Cardiac muscle cell (in vitro differentiated cells and primary cell): ENCODE measurements at regions not wholly inside any gene's neighbourhood (a gene's known extent, or its start where the extent isn't known, plus 50 kb on each side); places are given as distances from the start of the nearest gene placed in this dataset.
A peak's percentile ranks its signal among the peaks of the same experiment; 100 is the strongest.

Source experiments
- DNase-seq, 2 donors: peaks; one replicate each; pipeline versions ENCODE4 v3.0.0 to v3.0.0-alpha.2; 2010 to 2017; ENCODE audit warnings: low read depth in 1 of 2, low spot score in 1 of 2
- H3K27ac ChIP-seq: fragments of 200-600 bp; sonication (generic); 2 replicates; pipeline ENCODE4 v1.5.1; 2016
- H3K27me3 ChIP-seq: fragments of 200-600 bp; sonication (generic); 2 replicates; pipeline ENCODE4 v1.6.0; 2016; ENCODE audit warnings: control low read depth
- H3K36me3 ChIP-seq: fragments of 200-600 bp; sonication (generic); 2 replicates; pipeline ENCODE4 v1.5.1; 2016; ENCODE audit warnings: control low read depth
- H3K4me1 ChIP-seq: fragments of 200-600 bp; sonication (generic); 2 replicates; pipeline ENCODE4 v1.8.1; 2017; ENCODE audit warnings: low read depth, mild to moderate bottlenecking, mixed run types
- H3K4me3 ChIP-seq: fragments of 200-600 bp; sonication (generic); 2 replicates; pipeline ENCODE4 v1.5.1; 2016; ENCODE audit warnings: mild to moderate bottlenecking
- H3K9me3 ChIP-seq: fragments of 200-600 bp; sonication (generic); 2 replicates; pipeline ENCODE4 v1.5.1; 2017; ENCODE audit warnings: low read depth, mild to moderate bottlenecking, control low read depth
- TF ChIP-seq, protein P1 (sequence below): IDR thresholded peaks from 2 replicates; pipeline ENCODE4 v1.5.1; 2012; ENCODE audit warnings: low read depth, mild to moderate bottlenecking, low read length

DNA sequence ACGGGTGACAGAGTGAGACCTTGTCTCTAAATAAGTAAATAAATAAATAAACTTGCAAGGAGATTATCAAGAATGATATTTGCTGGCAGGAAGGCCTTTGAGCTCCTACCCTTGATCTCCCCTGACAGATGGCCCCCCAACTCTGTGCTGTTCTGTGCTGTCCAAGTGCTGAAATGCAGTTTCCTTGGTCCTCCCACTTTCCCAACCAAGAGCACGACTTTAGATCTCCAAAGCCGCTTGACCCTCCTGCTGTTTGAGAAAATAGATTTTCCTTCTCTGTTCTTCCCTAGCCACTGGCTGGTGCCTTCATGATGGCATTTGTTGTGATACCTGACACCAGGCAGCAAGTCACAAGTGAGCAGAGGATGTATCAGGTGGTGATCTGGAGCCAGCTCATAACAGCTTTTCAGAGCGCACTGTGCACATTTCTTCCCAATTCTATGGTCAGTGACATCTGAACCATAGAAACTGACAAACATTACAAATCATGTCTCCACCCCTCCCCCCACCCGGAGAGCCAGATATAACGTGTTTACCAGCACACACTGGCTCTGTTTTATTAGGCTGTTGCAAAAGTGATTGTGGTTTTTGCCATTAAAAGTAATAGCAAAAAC lies 80.0 kb upstream of the PUM3 start:
- TF ChIP-seq, protein P1, sequence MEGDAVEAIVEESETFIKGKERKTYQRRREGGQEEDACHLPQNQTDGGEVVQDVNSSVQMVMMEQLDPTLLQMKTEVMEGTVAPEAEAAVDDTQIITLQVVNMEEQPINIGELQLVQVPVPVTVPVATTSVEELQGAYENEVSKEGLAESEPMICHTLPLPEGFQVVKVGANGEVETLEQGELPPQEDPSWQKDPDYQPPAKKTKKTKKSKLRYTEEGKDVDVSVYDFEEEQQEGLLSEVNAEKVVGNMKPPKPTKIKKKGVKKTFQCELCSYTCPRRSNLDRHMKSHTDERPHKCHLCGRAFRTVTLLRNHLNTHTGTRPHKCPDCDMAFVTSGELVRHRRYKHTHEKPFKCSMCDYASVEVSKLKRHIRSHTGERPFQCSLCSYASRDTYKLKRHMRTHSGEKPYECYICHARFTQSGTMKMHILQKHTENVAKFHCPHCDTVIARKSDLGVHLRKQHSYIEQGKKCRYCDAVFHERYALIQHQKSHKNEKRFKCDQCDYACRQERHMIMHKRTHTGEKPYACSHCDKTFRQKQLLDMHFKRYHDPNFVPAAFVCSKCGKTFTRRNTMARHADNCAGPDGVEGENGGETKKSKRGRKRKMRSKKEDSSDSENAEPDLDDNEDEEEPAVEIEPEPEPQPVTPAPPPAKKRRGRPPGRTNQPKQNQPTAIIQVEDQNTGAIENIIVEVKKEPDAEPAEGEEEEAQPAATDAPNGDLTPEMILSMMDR, result no peak
- Histone ChIP-seq H3K27me3 (peaks cover 3% of the 10 kb centered on the region), H3K36me3 (no peaks in the 10 kb centered on the region), H3K9me3 (no peaks in the 10 kb centered on the region), H3K4me3 (no peak overlapping the region), H3K27ac (no peak overlapping the region), H3K4me1 (no peaks in the 10 kb centered on the region)
- peak in 1 of 2 donors; percentile 39 for DNase-seq

DNA sequence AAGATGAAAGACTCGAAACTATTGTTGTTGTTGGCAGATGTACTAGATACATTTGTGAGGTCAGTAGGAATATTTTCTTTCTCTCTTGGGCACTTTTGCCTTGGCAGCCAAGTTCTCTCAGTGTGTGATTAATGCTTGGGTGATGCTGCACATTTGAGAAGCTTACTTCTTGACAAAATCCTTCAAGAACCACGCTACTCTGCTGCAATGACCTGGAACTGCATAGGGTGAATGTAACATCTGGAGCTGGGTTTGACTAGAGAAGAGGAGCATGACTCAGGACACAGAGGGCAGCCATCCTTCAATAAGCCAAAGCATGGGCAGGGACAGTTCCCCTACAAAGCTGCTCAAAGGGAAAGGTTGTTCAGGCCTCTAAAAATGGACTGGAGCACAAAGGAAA lies 75.5 kb upstream of the PUM3 start:
- DNase-seq, result peak in 1 of 2 donors; percentile 2
- Histone ChIP-seq H3K36me3 (no peaks in the 10 kb centered on the region), H3K4me3 (no peak overlapping the region), H3K9me3 (no peaks in the 10 kb centered on the region), H3K27me3 (peaks cover 3% of the 10 kb centered on the region), H3K4me1 (no peaks in the 10 kb centered on the region), H3K27ac (no peak overlapping the region)
- TF ChIP-seq, protein P1, result no peak

DNA sequence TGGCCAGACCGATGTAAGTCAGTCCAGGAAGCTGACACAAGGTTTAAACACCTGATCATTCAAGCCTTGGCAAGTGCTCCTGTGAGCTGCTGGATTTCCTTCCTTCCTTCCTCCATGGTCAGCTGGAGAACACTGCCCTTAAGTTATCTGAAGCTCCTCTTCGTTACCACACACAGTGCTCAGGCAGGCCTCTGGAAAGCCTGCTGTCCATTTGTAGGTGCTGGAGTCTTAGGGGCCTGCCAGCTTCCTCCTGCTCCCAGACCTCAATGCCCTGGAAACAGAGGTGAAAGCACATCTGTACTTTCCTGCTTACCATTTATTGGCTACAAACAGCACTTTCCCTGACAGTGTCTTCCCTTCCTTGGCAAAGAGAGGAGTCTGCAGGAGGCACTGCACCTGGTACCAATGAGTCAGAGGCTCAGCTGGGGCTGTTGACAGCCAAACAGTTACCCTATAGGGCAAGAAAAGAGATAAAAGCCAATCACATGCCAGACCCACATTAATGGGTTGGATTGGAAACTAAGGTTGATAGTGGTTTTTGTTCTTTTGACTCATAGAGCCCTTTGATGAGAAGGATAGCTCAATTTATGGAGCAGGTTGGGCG lies 72.6 kb upstream of the PUM3 start:
- Histone ChIP-seq H3K27ac (no peak overlapping the region), H3K36me3 (no peaks in the 10 kb centered on the region), H3K4me3 (no peak overlapping the region), H3K27me3 (peaks cover 4% of the 10 kb centered on the region), H3K9me3 (no peaks in the 10 kb centered on the region), H3K4me1 (no peaks in the 10 kb centered on the region)
- peak in 1 of 2 donors; percentile 12 for DNase-seq
- TF ChIP-seq, protein P1, result no peak

DNA sequence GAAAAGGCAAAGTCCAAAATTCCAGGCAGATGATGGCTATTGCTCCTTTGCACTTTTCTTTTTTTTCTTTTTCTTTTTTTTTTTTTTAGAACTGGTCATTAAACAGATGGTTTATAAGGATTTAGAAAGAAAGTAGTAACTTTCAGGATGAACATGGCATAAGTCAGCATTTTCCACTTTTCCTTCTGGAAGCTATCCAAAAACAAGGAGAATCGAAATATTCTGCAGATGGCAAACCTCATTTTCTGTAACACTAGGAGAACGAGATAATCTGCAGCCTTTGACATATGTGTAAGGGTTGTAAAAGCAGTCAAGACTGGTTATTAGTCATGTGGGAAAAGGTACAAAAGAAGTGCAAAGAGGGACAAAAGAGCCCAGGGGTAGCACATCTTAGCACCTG lies 69.1 kb upstream of the PUM3 start:
- no peak for DNase-seq
- Histone ChIP-seq H3K4me3 (no peak overlapping the region), H3K9me3 (no peaks in the 10 kb centered on the region), H3K27ac (no peak overlapping the region), H3K27me3 (peaks cover 8% of the 10 kb centered on the region), H3K4me1 (no peaks in the 10 kb centered on the region), H3K36me3 (no peaks in the 10 kb centered on the region)
- TF ChIP-seq, protein P1, result no peak

DNA sequence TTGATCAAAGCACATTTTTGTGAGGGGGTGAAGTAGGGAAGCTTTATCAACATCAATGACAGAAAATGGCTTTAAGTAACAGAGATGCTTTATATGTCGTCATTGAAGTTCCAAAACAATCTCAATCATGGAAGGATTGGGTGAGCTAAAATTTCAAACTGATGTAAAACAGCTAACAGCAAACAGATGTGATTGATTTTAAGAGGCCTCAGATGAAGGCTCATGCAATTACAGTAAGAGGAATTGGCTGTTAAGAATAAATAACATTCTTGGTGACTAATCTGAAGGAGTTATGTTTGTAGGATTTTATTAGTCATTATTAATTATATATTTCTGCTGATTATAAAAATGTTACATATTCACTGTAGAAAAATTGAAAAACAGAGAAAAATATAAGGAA lies 63.5 kb upstream of the PUM3 start:
- Histone ChIP-seq H3K4me3 (no peak overlapping the region), H3K4me1 (no peaks in the 10 kb centered on the region), H3K36me3 (no peaks in the 10 kb centered on the region), H3K9me3 (no peaks in the 10 kb centered on the region), H3K27ac (no peak overlapping the region), H3K27me3 (peaks cover 4% of the 10 kb centered on the region)
- no peak for DNase-seq
- TF ChIP-seq, protein P1, result no peak
